PC-3 (cell line): ENCODE measurements at regions not wholly inside any gene's neighbourhood (a gene's known extent, or its start where the extent isn't known, plus 50 kb on each side); places are given as distances from the start of the nearest gene placed in this dataset.

Source experiments
- ATAC-seq: fragments of 200-7000 bp; cut with Tn5 transposase; 2 replicates; pipeline ENCODE4 v1.9.1; 2020; ENCODE audit warnings: mild to moderate bottlenecking, moderate library complexity
- BruUV-seq: library from RNA; stranded (reverse); fragments of 400-500 nt; replicated peaks from 2 replicates; lab custom pipeline; 2021; lab: Mats Ljungman, UMichigan
- CTCF ChIA-PET: fragments of 300-600 bp; sonication (Branson Sonifier 250); formaldehyde crosslinking; loops from one replicate; lab custom pipeline; 2022; ENCODE audit warnings: antibody characterized with exemption; lab: Charles Lee
- POLR2A ChIA-PET: fragments of 300-600 bp; sonication (Branson Sonifier 250); formaldehyde crosslinking; loops from one replicate; lab custom pipeline; 2022; ENCODE audit warnings: antibody characterized with exemption; ENCODE audit not compliant: unreplicated experiment; lab: Charles Lee
- DNase-seq: peaks from one replicate; pipeline ENCODE4 v3.0.0-alpha.2; 2015
- H2AFZ ChIP-seq: fragments of 300-600 bp; sonication (generic); 2 replicates; pipeline ENCODE4 v1.6.0; 2016; ENCODE audit warnings: antibody characterized with exemption, low read length
- H3F3A ChIP-seq: fragments of 300-600 bp; sonication (generic); one replicate; pipeline ENCODE4 v1.6.0; 2017; ENCODE audit warnings: antibody characterized with exemption, low read length, control low read depth, mild to moderate bottlenecking; ENCODE audit not compliant: unreplicated experiment
- H3K27ac ChIP-seq: fragments of 300-600 bp; sonication (generic); 2 replicates; pipeline ENCODE4 v1.5.1; 2016; ENCODE audit warnings: mild to moderate bottlenecking, low read length
- H3K27me3 ChIP-seq: fragments of 300-600 bp; sonication (generic); 2 replicates; pipeline ENCODE4 v1.6.1; 2016; ENCODE audit warnings: low read length, mixed read lengths
- H3K36me3 ChIP-seq: fragments of 300-600 bp; sonication (generic); 2 replicates; pipeline ENCODE4 v1.6.1; 2016; ENCODE audit warnings: low read depth, mixed run types, low read length, mixed read lengths
- H3K4me1 ChIP-seq: fragments of 300-600 bp; sonication (generic); 2 replicates; pipeline ENCODE4 v1.5.1; 2016; ENCODE audit warnings: low read length; ENCODE audit not compliant: insufficient read depth
- H3K4me2 ChIP-seq: fragments of 300-600 bp; sonication (generic); 2 replicates; pipeline ENCODE4 v1.6.0; 2016; ENCODE audit warnings: low read length
- H3K4me3 ChIP-seq: fragments of 300-600 bp; sonication (generic); 2 replicates; pipeline ENCODE4 v1.5.1; 2016; ENCODE audit warnings: mild to moderate bottlenecking, low read length, mixed read lengths
- H3K79me2 ChIP-seq: fragments of 300-600 bp; sonication (generic); 2 replicates; pipeline ENCODE4 v1.6.1; 2017; ENCODE audit warnings: low read length, mixed read lengths
- H3K9ac ChIP-seq: fragments of 300-600 bp; sonication (generic); 2 replicates; pipeline ENCODE4 v1.6.0; 2016; ENCODE audit warnings: mild to moderate bottlenecking, low read length
- H3K9me2 ChIP-seq: fragments of 300-600 bp; sonication (generic); replicated peaks from 2 replicates; pipeline ENCODE4 v1.6.1; 2016; ENCODE audit warnings: mixed run types, low read length, mixed read lengths
- H3K9me3 ChIP-seq: fragments of 300-600 bp; sonication (generic); 2 replicates; pipeline ENCODE4 v1.6.1; 2016; ENCODE audit warnings: low read length, mixed read lengths
- H4K20me1 ChIP-seq: fragments of 300-600 bp; sonication (generic); 2 replicates; pipeline ENCODE4 v1.6.1; 2016; ENCODE audit warnings: low read length, mixed read lengths
- EZH2 ChIP-seq: fragments of 300-600 bp; sonication (generic); IDR thresholded peaks from one replicate; pipeline ENCODE4 v1.6.1; 2017; ENCODE audit warnings: antibody characterized with exemption, mild to moderate bottlenecking, low read length; ENCODE audit not compliant: unreplicated experiment
- EZH2phosphoT487 ChIP-seq: fragments of 300-600 bp; sonication (generic); IDR thresholded peaks from 2 replicates; pipeline ENCODE4 v1.6.1; 2018; ENCODE audit warnings: mild to moderate bottlenecking, antibody characterized with exemption, low read length, borderline replicate concordance
- intact Hi-C: fragments of 100-400 bp; cut with micrococcal nuclease; formaldehyde crosslinking; loops from 2 replicates; pipeline ENCODE4 v1.9.0; 2023
- TF ChIP-seq, protein P1 (sequence below): fragments of 300-600 bp; sonication (generic); conservative IDR thresholded peaks from 2 replicates; pipeline ENCODE4 v1.5.1; 2017; ENCODE audit warnings: antibody characterized with exemption, low read depth, mild to moderate bottlenecking, low read length

DNA sequence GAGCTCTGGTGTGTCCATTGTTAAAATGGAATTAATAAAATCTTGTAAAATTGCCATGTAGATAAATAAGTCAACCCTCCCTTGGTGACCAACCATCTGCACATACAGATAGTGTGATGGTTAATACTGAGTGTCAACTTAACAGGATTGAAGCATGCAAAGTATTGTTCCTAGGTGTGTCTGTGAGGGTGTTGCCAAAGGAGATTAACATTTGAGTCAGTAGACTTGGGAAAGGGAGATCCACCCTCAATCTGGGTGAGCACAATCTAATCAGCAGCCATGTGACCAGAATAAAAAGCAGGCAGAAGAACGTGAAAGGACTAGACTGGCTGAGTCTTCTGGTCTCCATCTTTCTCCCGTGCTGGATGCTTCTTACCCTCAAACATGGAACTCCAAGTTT is 174.8 kb downstream of the LTN1 start:
- H2AFZ ChIP-seq: no peak overlapping the region
- no peaks in the 10 kb centered on the region for H3K9me2 ChIP-seq
- no TSS peak for BruUV-seq
- no peaks in the 10 kb centered on the region for H3K36me3 ChIP-seq
- H4K20me1 ChIP-seq: no peaks in the 10 kb centered on the region
- no peaks in the 10 kb centered on the region for H3K27me3 ChIP-seq
- no peak overlapping the region for H3K4me3 ChIP-seq
- DNase-seq (no peak), ATAC-seq (no peak)
- TF ChIP-seq, protein P1, sequence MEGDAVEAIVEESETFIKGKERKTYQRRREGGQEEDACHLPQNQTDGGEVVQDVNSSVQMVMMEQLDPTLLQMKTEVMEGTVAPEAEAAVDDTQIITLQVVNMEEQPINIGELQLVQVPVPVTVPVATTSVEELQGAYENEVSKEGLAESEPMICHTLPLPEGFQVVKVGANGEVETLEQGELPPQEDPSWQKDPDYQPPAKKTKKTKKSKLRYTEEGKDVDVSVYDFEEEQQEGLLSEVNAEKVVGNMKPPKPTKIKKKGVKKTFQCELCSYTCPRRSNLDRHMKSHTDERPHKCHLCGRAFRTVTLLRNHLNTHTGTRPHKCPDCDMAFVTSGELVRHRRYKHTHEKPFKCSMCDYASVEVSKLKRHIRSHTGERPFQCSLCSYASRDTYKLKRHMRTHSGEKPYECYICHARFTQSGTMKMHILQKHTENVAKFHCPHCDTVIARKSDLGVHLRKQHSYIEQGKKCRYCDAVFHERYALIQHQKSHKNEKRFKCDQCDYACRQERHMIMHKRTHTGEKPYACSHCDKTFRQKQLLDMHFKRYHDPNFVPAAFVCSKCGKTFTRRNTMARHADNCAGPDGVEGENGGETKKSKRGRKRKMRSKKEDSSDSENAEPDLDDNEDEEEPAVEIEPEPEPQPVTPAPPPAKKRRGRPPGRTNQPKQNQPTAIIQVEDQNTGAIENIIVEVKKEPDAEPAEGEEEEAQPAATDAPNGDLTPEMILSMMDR: no peak
- TF ChIP-seq EZH2phosphoT487: no peak
- no peak for TF ChIP-seq EZH2
- H3K79me2 ChIP-seq: no peaks in the 10 kb centered on the region
- no peak overlapping the region for H3K27ac ChIP-seq
- H3F3A ChIP-seq: no peaks in the 10 kb centered on the region
- ChIA-PET CTCF (no interaction called here), POLR2A (interaction anchor here (0.6 kb wide), 2 partner anchors 98 to 207 kb away, joined by 4 read pairs; partner anchors contain the start of gene USP16)
- no peaks in the 10 kb centered on the region for H3K9me3 ChIP-seq
- no peak overlapping the region for H3K4me2 ChIP-seq
- no peak overlapping the region for H3K9ac ChIP-seq
- intact Hi-C loops: no loop called here
- H3K4me1 ChIP-seq: peaks cover 4% of the 10 kb centered on the region

DNA sequence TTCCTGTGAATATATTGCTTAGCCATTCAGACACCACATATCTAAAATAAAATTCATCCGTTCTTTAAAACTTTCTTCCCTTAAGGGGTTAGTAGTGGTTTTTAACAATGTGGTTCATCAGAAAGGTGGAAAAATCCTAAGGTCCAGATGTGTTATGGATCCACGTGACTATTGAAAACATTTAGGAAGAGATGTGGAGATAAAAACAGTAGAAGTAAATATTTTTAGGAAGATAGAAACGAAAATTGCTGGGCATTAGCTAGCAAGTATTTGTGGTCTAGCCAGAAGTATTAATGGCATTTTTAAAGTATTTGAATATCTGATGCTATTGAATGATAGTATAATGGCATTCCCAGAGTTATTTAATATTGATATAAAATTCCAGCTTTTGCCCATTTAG is 180.8 kb downstream of the LTN1 start:
- DNase-seq: no peak
- H3K27ac ChIP-seq: no peak overlapping the region
- BruUV-seq: no TSS peak
- H3K36me3 ChIP-seq: 0 out of 2 replicates have a peak, but pooled peaks cover 4% of the 10 kb centered on the region
- H3K9me2 ChIP-seq: no peaks in the 10 kb centered on the region
- no peaks in the 10 kb centered on the region for H3F3A ChIP-seq
- no peaks in the 10 kb centered on the region for H3K27me3 ChIP-seq
- no peaks in the 10 kb centered on the region for H4K20me1 ChIP-seq
- H3K4me2 ChIP-seq: no peak overlapping the region
- ATAC-seq: no peak
- H3K79me2 ChIP-seq: no peaks in the 10 kb centered on the region
- CTCF ChIA-PET: no interaction called here
- no peak overlapping the region for H2AFZ ChIP-seq
- intact Hi-C loops: no loop called here
- H3K9ac ChIP-seq: no peak overlapping the region
- no peak overlapping the region for H3K4me3 ChIP-seq
- H3K9me3 ChIP-seq: peaks cover 8% of the 10 kb centered on the region; the same call in 1 of the 2 replicates
- TF ChIP-seq, protein P1: no peak
- TF ChIP-seq EZH2phosphoT487 (no peak), EZH2 (no peak)
- no peaks in the 10 kb centered on the region for H3K4me1 ChIP-seq
- POLR2A ChIA-PET: no interaction called here

DNA sequence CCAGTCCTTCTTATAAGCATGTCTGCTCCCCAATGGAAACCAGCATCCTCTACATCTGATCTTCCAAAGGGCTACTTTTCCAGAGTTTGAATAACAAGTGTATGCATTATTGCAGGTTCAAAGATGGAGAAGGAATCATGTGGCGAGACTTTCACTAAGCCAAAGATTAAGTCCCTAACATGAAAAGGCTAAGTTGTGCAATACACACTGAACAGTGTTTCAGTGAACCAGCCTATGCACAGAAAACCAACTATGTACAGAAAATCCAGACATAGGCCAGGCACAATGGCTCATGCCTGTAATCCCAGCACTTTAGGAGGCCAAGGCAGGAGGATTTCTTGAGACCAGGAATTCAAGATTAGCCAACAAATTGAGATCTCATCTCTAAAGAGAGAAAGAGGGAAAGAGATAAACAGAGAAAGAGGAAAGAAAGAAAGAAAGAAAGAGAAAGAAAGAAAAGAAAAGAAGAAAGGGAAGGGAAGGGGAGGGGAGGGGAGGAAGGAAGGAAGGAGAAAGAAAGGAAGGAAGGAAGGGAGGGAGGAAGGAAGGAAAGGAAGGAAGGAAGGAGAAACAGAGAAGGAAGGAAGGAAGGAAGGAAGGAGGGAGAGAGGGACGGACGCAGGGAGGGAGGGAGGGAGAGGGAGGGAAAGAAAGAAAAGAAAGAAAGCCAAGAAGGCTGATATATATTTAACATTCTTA is 181.7 kb downstream of the LTN1 start:
- H3K9me3 ChIP-seq: peaks cover 8% of the 10 kb centered on the region; the same call in 1 of the 2 replicates
- H3K27ac ChIP-seq: no peak overlapping the region
- no peaks in the 10 kb centered on the region for H3K9me2 ChIP-seq
- H3K4me2 ChIP-seq: no peak overlapping the region
- peaks cover 4% of the 10 kb centered on the region; the same call in 1 of the 2 replicates for H3K4me1 ChIP-seq
- no peaks in the 10 kb centered on the region for H4K20me1 ChIP-seq
- H3K27me3 ChIP-seq: no peaks in the 10 kb centered on the region
- no peak overlapping the region for H2AFZ ChIP-seq
- TF ChIP-seq, protein P1: no peak
- no peak for TF ChIP-seq EZH2phosphoT487
- TF ChIP-seq EZH2: no peak
- POLR2A ChIA-PET: no interaction called here
- no peaks in the 10 kb centered on the region for H3F3A ChIP-seq
- DNase-seq (no peak), ATAC-seq (no peak)
- H3K36me3 ChIP-seq: 0 out of 2 replicates have a peak, but pooled peaks cover 4% of the 10 kb centered on the region
- intact Hi-C loops: no loop called here
- no TSS peak for BruUV-seq
- H3K4me3 ChIP-seq: no peak overlapping the region
- CTCF ChIA-PET: no interaction called here
- H3K79me2 ChIP-seq: no peaks in the 10 kb centered on the region
- H3K9ac ChIP-seq: no peak overlapping the region
